Activated CD8-positive, alpha-beta memory T cell treated with anti-CD3 and anti-CD28 coated beads for 4 hours (primary cell): ENCODE measurements at regions not wholly inside any gene's neighbourhood (a gene's known extent, or its start where the extent isn't known, plus 50 kb on each side); places are given as distances from the start of the nearest gene placed in this dataset.

ENCODE experiments used
- DNase-seq, 2 donors: peaks; one replicate each; pipeline ENCODE4 v3.0.0-alpha.2; 2020; ENCODE audit warnings: low read depth in 2 of 2

GRCh38 chr15:62742409-62743171 lies 300.0 kb upstream of the TPM1 start:
- no peak for DNase-seq

GRCh38 chr15:62745621-62746225 lies 296.8 kb upstream of the TPM1 start:
- DNase-seq: no peak

DNA sequence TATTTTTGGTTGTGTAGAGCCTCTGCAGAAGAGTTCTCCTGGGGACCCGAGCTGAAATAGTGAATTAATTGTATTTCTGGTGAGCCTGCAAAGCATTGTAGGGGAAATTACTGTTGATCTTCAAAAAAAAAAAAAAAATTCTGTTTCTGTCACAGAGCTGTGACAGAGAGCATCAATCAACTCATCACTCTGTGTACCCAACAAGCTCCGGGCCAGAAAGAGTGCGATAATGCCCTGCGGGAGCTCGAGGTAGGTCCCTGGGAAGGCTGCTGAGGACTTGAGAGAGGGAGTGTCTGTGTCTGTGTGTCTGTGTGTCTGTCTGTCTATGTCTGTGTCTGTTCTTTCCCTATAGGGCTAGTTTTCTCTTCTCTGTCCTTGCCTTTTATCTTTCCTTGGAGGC lies 294.4 kb upstream of the TPM1 start:
- no peak for DNase-seq

GRCh38 chr15:62749036-62749815 lies 293.3 kb upstream of the TPM1 start:
- no peak for DNase-seq

GRCh38 chr15:62750471-62750870 lies 292.1 kb upstream of the TPM1 start:
- DNase-seq: no peak

DNA sequence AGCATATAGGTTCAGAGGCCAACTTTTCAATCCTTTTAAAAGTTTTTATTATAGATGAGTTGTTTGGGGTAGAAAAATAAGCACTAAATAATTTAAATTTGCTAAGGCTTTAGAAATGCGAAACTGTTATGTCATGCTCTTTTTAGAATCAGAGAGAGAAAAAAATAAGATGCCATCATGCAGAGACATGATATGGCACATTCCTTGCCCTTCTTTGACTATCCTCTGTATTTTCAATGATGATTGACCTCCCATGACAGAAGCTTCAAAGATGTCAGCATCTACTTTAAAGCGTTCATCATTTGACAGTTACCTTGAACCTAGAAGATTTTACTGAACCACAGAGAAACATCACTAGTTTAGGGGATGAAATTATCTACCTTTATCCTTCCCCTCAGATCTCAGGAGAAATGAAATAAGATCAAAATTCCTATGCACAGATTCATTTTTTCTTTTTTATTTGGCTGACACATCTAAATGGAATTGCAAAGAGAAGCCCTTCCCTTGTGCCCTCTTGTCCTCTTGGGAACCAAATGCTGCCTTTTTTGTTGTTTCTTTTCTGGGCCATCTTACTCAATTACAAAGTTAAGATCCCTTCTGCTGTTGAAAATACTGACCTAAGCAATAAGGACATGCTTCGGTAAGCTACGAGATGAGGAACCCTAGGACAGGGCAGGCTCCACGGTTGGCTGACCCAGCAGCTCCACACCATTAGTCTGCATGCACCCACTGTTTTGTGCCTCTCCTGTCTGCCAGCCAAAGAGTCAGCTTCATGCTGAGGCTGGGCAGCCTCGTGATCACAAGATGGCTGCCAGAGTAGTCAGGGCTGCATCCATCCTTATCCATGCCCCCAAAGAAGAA lies 289.7 kb upstream of the TPM1 start:
- no peak for DNase-seq

- no peak for DNase-seq
These were observed 288.9 kb upstream of the TPM1 start for GRCh38 chr15:62753518-62754221.

DNA sequence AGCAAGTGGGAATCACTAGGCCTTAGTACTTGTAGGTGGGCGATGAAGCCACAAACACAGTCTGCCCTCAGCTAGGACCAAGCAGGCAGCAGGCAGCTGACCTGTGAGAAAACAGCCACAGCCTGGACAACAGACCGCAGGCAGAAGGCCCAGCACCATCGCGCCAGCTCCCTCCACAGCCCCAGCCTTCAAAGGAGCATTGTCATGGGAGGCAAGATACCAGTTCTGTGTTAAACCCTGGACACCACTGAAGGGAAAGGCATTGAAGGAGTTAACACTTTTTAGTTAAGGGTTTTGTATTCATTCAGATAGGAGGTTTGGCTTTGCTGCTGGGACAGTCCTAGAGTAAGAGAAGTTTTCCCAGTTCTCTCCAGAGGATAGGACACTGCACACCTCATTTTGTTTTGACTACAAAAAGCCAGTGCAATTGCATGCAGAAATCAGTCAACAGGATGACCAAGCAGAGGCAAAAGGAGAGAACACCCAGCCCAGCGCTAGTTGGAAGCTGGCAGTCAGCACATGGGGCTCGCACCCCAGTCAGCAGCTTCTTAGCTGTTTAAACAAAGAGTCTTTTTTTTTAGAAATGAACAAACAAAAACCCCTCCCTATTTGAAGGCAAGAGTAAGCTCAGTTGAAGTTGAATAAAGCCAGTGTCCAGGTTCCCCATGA lies 286.1 kb upstream of the TPM1 start:
- no peak for DNase-seq

DNA sequence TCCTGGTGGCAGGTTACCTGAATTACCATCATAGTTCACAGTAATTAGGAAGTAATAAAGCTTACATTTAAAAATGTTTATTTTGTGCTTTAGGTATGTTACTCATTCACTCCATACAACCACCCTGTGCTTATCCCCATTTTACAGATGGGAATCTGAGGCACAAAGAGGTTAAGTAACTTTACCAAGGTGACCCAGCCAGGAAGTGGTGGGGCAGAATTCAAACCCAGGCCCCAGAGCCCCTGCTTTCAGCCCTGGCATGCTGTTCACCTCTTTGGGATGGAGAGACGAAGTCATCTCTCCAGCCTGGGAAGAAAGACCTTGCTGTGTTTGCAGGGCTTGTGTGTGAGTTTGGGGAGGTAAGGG lies 285.6 kb upstream of the TPM1 start:
- DNase-seq: no peak

GRCh38 chr15:62757535-62757934 lies 285.0 kb upstream of the TPM1 start:
- DNase-seq: no peak

DNA sequence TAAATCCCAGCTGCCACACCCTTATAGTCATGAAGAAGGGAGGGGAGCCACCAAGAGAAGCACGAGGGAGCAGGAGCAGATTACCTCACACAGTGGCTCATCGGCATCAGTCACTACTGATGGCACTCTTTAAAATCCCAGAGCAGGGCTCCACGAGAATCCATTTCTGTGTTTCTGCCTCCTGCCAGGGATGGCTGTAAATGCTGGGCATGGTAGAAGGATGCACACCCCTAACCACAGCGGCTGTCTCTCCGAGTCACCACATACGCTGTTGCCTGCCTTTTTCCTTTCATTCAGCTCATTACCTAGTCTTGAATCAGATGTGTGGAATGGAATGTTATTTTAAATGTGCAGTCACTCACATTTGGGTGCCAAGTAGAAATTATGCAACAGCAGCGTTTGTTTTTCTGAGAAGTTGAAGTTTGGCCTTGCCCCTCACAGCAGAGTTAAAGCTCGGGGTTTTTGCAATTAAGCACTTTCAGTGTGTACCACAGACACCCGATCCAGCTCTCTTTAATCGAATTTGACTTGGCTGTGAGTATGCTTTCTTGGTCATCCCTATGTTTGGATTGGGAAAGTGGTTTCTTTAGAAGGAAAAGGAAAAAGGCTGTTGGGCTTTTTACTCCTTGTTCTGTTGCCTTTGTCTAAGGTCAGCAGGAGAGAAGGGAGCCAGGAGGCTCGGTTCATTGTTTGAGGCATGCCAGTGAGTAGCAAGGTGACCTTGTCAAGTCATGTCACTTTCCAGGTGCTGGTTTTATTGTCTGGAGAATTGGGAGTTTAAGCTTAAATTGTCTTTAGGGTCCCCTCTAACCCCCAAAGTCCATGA lies 284.2 kb upstream of the TPM1 start:
- no peak for DNase-seq

DNA sequence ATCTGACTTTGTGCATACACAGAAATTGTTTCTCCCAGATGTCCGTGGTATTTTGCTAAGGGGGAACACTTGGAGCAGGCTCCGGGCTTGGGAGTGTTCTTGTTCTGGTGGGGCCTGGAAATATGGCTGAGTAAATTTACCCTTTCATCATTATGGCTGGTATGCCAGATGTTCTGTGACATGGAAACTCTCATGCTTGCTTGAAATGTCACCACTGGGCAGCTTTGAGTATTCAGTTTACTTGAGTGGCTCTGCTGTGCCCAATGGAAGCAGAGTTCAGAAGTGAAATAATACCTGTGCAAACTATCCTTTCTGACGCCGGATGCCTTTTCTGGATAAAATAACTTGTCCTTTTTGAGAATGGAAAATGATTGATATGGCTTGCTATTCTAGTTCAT lies 283.6 kb upstream of the TPM1 start:
- no peak for DNase-seq

DNA sequence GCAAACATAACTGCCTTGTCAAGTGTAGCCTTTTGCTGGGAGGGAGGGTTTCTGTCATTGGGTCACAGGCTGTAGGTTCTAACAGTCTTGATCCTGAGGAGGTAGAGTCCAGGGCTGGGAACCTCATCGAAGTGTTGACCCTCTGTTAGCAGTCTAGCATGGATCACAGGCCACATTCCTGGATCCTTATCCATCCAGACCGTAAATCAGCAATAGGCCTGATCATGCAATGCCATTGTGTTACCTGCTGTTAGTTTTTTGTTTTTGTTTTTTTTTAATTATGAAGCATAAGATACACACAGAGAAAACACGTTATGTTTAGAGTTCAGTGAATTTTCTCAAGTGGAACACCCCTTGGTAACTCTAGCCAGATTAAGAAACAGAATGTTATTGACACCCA lies 282.0 kb upstream of the TPM1 start:
- DNase-seq: no peak

DNA sequence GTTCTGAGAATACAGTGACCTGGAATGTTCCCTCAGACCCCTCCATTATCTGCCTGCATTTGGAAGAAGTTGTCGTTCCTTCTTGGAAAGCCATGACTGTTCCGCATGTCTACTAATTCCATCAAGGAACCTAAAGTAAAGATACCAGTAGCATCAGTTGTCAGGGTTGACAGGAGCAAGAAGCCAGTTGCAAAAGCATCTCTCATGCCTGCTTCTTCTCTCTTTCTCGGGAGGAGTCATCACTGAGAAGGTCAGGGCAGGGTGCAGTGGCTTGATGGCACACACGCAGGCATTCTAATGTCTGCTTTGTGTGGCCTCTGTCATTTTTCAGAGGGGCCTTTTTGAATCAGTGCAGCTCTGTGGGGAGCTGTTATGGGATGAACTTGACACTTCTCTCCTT lies 276.6 kb upstream of the TPM1 start:
- no peak for DNase-seq

GRCh38 chr15:62766599-62766998 lies 275.9 kb upstream of the TPM1 start:
- no peak for DNase-seq

DNA sequence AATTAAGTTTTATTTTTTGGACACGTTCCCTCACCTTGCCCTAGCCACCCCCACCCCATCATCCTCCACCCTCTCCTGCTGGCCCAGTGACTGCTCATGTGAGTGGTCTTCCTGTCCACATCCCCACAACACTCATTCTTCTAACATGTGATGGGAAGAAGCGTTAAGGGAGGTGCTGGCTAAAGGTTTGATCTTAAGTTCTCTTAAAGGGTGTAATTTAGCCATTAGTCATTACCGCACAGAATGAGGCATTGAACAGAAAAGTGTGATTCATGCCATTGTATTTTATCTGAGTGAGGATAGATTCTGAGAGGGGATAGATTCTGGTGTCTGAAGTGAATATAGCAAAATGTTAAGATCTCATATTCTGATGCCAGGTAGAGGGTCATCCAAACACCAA lies 272.9 kb upstream of the TPM1 start:
- no peak for DNase-seq

GRCh38 chr15:62770111-62770660 lies 272.4 kb upstream of the TPM1 start:
- DNase-seq: no peak

DNA sequence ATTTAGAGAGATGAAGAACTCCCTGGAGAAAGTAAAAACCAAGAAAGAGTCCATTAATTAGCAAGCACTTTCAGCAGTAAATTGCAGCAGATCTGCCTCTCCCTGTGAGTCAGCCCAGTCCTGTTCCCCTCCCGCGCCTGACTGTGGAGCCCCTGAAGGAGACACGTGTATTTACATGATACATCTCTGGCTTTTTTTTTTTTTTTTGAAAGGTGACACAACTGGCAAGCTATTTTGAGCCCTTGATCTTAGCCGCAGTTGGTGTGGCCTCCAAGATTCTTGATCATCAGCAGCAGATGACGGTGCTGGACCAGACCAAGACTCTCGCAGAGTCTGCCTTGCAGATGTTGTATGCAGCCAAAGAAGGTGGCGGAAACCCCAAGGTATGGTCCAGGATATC lies 271.8 kb upstream of the TPM1 start:
- no peak for DNase-seq

DNA sequence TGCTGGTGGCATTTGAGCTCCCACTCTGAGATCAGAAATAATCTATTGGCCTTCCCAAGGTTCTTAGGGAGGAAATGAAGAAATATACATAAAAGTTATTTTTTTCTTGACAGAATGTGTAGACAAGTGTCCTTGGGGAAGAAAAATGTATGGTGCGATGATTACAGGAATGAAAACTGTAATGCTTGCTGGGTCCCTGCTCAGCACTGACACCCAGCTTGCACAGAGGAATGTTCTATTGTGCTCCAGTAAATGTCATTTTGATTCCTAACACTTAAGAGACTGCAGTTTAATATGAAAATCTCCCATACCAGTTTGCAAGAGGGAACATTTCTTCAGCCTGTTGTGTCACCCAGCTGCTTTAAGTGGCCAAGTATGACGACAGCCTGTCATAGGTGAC lies 271.3 kb upstream of the TPM1 start:
- no peak for DNase-seq
